HPDE6-E6E7 (cell line): ENCODE measurements at regions not wholly inside any gene's neighbourhood (a gene's known extent, or its start where the extent isn't known, plus 50 kb on each side); places are given as distances from the start of the nearest gene placed in this dataset.
"Not testable (repeated sequence)": the region's sequence is repeated elsewhere in the genome, so short reads cannot be mapped to it uniquely, and the experiment has no call there.

Experiments used
- DNase-seq: peaks from one replicate; pipeline ENCODE4 v3.0.0; 2011; ENCODE audit warnings: missing footprints; ENCODE audit errors: extremely low spot score

DNA sequence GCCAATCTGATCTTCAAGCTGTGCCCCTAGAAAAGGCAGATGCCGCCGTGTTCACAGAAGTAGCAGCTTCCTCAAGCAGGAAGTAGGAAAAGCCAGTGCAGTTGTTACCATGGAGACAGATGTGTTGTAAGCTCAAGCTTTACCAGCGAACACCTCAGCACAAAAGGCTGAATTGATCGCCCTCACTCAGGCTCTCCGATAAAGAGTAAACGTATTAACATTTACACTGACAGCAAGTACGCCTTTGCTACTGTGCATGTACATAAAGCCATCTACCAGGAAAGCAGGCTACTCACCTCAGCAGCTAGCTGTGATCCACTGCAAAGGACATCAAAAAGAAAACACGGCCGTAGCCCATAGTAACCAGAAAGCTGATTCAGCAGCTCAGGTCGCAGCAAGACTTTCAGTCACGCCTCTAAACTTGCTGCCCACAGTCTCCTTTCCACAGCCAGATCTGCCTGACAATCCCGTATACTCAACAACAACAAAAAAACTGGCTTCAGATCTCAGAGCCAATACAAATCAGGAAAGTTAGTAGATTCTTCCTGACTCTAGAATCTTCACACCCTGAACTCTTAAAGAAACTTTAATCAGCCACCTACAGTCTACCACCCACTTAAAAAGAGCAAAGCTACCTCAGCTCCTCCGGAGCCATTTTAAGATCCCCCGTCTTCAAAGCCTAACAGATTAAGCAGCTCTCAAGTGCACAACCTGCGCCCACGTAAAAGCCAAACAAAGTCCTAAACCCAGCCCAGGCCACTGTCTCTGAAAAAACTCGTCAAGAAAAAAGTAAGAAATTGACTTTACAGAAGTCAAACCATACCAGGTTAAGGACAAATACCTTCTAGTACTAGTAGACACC lies 160.0 kb downstream of the DEFB131A start:
- DNase-seq: not testable (repeated sequence)

DNA sequence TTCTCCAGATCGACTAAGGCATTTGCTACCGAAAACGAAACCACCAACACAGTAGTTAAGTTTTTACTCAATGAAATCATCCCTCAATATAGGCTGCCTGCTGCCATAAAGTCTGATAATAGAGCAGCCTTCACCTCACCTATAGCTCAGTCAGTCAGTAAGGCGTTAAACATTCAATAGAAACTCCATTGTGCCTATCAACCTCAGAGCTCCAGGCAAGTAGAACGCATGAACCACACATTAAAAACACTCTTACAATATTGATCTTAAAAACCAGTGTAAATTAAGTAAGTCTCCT lies 160.6 kb downstream of the DEFB131A start:
- DNase-seq: not testable (repeated sequence)

DNA sequence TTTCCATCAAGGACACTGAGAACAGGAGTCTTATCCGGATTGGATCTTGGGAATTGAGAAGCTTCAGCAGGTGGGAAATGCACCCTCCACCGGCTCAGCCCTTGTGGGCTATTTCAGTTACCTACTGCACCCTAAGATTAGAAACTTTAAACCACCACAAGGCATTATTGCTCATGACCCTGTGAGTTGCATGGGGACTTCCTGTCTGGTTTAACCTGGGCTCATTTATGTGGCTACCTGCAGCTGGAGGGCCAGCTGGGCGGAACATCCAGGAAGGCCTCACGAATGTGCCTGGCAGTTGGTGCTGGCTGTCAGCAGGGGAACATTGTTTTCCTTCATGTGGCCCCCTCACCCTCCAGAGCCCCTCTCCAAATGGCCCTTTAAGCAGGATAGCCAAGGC lies 164.1 kb downstream of the DEFB131A start:
- DNase-seq: no peak

DNA sequence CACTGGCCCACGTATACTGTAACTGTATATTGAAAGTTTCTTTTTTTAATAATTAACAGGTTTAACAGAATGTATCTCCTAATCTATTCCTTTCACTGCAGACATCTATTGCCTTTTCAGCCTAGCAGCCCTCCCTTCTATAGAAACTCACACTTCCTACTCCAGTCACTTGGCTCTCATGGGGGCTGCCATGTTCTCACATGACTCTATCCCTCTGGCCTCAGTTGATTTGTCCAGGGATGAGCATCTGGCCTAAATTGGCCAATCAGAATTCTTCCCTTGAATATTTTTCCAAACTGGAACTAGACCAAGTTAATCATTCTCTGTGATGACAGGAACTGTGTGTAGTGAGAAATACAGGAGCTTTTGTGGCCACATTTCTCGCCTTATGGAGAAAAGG lies 166.1 kb downstream of the DEFB131A start:
- DNase-seq: not testable (repeated sequence)

DNA sequence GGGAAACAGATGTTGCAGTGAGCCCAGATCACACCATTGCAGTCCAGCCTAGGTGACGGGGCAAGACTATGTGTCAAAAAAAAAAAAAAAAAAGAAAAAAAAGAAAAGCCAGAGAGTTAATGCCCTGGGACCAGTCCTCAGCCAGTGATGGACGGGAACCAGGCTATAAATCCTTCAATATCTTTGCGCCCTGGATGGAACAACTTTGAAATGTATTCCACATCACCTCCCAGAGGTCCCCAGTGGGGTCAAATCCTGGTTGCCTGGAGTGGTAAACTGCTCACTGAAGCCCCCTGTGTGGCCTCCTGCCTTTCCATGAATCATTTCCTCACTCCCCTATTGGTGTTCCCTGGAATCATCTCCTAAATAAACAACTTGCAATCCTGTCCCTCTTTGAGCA lies 166.9 kb downstream of the DEFB131A start:
- no peak for DNase-seq

DNA sequence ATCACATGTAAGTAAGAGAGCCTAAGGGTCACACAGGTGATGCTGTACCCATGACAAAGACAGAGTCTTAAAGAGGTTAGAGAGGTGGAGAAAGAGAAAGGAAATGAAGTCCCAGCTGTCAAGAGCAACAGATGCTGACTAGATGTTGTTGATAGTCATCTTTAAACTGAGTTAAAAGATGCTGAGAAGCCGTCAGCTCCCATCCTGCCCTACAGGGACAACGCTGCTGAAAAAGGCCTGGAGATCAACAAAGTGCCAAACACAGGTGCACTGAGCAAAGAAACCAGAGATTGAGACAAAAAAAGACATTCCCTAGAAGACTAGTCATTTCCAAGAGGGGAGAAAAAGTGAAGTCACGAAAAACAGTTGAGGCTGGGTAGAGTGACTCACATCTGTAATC lies 145.0 kb upstream of the DRD5 start:
- DNase-seq: not testable (repeated sequence)

DNA sequence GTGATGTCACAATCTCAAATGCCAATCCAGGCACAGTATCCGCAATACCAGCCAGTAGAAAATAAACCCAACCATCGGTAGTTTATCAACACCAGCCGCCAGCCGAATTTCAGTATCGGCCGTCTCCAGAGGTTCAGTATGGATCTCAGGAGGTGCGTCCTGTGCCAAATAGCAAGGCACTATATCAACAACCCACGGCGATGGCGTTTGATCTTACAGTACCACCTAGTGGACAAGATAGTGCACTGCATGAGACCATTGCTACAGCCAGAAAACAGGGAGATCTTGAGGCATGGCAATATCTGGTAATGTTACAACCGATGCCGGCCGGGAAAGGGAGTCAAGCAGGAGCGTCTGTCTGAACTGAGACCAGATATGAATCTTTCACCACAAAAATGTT lies 121.8 kb upstream of the DRD5 start:
- DNase-seq: not testable (repeated sequence)

DNA sequence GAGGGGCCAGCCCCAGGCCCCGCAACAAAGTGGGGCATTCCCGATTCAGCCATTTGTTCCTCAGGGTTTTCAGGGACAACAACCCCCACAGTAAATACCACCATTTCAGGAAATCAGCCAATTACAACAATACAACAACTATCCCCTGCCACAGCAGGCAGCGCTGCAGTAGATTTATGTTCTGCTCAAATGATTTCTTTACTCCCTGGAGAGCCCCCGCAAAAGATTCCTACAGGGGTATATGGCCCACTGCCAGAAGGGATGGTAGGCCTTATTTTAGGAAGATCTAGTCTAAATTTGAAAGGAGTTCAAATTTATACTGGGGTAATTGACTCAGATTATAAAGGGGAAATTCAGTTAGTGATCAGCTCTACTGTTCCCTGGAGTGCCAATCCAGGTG lies 120.5 kb upstream of the DRD5 start:
- DNase-seq: not testable (repeated sequence)

DNA sequence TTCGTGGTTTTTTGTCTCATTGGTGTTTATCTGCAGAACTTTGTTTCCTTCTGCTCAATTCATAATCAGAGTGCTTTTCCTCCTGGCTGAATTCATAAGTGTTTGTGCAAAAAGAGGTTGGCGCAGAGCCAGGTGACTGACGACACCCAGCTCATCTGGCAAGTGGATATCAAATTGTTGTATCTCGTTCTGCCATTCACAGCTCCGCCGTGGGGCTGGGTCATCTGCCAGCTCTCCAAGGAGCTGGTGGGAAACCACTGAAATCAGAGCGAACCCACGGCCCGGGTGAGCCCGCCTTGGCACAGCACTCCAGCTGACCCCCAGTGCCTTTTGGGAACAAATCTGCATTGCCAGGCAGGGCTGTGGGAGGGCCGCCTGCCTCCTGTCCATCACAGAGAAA lies 110.7 kb upstream of the DRD5 start:
- DNase-seq: not testable (repeated sequence)

DNA sequence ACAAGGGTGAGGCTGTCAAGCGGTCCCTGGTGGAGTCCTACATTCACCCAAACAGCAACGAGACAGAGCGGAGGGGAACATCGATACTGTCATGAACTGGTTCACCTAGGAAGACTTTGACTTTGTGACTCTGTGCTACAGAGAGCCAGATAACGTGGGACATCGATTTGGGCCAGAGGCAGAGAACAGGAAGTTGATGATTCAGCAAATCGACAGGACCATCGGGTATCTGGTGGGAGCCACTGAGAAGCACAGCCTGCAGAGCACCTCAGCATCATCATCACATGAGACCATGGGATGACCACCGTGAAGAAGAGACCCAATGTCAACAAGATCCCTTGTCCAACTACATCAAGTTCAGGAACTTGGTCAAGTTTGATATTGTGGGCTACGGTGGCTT lies 104.1 kb upstream of the DRD5 start:
- DNase-seq: not testable (repeated sequence)

DNA sequence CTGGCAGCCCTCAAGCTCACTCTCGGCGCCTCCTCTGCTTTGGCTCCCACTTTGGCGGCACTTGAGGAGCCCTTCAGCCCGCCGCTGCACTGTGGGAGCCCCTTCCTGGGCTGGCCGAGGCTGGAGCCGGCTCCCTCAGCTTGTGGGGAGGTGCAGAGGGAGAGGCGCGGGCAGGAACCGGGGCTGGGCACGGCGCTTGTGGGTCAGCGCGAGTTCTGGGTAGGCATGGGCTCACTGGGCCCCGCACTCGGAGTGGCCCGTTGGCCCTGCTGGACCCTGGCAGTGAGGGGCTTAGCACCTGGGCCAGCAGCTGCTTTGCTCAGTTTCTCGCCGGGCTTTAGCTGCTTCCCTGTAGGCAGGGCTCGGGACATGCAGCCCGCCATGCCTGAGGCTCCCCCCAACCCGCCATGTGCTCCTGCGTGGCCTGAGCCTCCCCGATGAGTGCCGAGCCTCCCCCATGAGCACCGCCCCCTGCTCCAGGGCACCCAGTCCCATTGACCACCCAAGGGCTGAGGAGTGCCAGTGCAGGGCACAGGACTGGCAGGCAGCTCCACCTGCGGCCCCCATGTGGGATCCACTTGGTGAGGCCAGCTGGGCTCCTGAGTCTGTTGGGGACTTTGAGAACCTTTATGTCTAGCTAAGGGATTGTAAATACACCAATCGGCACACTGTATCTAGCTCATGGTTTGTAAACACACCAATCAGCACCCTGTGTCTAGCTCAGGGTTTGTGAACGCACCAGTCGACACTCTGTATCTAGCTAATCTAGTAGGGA lies 101.5 kb upstream of the DRD5 start:
- no peak for DNase-seq

DNA sequence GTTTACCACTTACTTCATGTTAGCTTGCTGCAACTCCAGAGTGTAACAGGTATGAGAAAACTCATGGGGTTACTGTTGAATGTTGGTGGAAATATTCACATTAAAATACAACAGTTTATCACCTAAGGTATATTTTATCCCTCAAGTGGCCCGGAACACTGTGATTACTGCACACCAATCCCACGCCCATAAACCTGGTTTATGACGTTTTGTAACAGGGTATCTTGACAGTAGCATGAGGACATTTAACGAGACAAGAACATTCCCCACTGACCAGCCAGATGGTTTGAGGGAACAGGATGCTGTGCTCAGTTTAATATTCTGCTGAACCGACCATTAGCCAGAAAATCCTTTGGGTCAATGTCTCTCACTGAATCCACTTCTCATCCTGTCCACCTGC lies 98.3 kb upstream of the DRD5 start:
- not testable (repeated sequence) for DNase-seq

DNA sequence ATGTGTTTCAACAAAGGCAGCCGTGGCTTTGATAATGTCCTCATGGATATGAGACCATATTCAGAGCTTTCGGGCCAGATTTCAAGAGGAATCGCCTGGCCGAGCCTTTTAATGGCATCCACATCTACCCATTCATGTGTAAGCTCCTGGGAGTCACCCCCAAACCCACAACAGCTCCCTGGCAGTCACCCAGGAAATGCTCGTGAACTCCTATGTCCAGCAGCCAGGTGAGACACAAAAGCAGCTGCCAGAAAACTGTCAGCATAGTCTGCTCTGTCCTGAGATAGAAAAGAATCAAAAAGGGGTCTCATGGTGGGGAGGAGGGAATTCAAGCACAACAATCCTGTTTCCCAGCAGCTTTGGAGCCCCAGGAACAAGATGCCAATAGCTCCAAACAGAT lies 96.4 kb upstream of the DRD5 start:
- DNase-seq: not testable (repeated sequence)

DNA sequence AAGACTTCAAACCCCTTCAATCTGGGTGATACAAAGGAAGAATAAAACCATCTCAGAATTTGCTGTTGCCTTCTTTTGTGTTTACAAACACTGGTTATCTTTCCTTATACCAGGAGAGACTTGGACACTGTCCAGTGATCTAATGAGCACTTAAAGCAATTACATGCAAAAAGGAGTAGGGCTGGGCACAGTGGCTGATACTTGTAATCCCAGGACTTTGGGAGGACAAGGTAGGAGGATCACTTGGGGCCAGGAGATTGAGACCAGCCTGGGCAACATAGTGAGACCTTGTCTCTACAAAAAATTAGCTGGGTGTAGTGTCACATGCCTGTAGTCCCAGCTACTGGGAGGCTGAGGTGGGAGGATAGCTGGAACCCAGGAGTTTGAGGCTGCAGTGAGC lies 95.7 kb upstream of the DRD5 start:
- no peak for DNase-seq

DNA sequence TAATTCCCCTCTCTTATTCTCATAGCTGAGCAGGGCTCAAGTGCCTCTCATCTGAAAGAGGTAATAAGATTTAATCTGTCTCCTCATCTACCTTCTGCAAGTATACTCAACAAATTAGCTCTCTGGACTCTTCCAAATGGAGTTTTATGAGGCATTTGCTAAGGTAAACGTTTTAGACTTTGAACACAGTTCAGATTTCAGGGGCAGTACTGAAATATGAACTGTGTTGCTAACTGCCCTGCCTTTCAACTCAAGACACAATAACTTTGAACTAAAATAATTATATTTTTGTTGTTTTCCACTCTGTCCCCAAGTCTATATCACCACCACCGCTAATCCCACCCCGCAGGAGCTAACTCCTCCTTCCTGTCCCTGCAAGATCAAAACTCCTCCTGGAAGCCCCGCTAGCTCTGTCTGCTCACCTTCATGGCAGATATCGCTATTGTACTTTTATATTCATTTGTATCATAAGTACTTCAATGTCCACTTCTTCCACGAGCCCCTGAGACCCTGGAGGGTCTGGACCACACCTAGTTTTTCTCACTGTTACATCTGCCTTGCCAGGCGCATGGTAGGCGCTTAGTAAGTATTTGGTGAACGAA lies 90.7 kb upstream of the DRD5 start:
- DNase-seq: not testable (repeated sequence)

DNA sequence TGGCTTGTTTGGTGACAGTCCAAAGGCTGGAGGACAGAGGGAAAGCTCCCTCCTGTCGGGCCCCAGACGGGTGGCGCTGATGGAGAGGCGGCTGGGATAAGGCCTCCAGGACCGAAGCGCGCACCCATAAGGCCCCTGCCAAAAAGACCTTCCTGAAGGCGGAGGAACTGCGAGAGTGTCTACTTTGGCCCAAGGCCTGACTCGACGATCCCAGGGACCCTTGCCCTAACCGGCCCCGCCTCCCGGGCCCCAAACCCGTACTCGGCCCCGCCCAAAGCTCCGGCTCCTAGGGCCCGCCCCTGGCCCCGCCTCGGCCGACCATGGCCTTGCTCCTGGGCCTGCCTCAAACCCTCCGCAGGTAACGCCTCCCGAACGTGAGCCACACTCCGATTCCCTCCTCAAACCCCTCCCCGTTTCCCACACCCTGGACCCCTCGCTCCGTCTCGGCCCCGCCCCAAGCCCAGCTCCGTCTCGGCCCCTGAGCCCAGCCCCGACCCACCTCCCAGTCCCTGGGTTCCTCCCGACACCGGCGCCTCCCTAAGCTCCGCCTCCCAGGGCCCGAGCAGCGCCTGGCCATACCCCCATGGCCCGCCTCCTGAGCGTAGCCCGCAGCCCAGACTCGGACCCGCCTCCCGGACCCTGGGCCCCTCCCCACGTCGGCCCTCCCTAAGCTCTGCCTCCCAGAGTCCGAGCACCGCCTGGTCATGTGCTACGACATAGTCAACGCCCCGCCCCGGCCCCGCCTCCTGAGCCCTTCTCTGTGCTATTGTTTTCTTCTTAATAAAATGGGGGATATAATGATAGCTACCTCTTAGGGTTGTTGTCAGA lies 90.0 kb upstream of the DRD5 start:
- peak; percentile 91 for DNase-seq

DNA sequence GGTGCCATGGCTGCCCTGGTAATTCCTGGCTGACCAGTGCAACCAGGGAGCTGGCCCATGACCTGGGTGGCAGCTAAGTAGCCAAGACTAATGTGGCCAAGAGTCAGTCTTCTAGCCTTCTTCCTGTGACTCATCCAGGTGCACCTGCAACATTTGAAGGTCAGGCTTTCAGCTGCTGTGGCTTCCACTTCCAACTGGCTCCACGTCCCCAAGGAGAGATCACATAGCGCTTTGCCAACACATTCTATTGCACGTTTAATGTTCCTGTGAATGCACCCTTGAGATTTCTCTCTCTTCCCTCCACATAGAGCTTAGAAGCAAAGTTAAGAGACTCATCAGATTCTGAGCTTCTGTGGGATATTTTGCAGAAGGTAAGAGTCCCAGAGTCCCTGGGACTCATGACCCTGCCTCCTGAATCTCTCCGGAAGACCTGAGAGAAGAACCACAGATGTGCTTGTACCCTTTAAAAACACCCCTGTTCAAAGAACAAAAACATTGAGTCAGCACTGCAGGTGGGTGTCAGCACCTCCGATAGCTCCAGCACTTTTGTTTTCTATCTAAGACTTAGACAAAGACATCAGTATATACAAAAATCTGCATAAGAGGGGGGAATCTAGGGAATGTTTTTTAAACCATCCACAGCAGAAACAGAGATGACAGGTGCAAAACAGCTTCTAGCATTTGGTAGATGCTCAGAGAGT lies 88.5 kb upstream of the DRD5 start:
- DNase-seq: not testable (repeated sequence)

DNA sequence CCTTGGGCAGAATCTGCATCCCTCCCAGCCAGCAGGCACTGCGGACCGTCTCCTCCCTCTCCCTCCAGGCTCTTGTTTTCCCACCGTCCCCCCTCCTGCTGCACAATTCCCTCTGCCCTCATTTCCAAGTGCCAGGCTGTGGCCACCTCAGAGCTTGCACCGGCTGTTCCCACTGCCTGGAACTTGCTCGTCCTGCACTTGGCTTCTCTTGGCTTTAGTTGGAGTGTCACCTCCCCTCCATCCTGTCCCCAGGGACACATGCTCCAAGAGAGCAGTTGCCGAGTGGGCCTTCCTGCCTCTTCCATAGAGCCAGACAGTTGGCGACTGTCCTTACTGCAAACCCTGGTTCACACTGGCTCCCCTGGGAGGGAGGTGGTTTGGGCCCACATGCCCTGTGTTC lies 87.0 kb upstream of the DRD5 start:
- DNase-seq: not testable (repeated sequence)

DNA sequence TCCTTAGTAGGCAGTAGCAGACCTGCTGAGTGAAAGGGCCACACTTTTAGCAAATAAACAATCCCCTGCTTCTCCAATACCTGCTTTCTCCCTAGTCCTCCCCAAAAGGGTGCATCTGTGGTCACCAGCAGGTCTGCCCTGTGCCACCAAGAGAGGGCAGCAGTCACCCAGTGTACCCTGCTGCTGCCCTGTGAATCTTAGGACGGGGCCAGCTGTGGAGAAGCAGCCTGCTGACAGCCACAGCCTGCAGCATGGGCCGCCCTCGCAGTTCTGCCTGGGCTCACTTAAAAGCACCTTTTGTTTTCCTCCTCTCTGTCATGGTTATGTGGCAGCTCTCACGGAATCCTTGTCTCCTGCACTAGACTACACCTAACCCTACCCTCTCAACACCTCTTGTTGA lies 85.4 kb upstream of the DRD5 start:
- not testable (repeated sequence) for DNase-seq

DNA sequence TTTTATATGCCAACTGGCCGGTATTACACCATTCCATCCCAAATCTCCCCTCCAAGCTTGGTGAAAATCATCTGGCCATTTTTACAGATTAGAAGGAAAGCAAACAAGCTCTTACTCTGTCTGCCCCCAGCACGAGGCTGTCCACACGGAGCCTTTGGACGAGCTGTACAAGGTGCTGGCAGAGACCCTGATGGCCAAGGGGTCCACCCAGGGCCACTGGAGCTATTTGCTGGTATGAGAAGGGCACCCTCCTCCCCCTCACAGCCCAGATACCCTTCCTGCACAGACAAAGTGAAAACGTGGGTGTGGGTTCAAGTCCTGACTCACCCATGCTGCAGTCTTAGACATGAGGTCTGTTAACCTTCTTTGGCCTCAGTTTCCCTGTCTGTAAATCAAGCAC lies 84.9 kb upstream of the DRD5 start:
- DNase-seq: not testable (repeated sequence)

DNA sequence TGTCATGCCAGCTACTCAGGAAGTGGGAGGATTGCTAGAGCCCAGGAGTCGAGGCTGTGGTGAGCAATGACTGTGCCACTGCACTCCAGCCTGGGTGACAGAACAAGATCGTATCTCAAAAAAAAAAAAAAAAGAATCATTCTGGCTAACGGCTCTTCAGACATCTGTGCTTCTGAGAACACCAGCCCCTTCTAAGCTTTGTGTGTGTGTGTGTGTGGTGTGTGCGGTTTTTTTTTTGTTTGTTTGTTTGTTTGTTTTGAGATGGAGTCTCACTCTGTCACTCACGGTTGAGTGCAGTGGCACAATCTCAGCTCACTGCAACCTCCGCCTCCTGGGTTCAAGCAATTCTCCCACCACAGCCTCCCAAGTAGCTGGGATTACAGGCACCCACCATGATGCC lies 79.4 kb upstream of the DRD5 start:
- not testable (repeated sequence) for DNase-seq
